PC-9 (cell line): ENCODE measurements at regions not wholly inside any gene's neighbourhood (a gene's known extent, or its start where the extent isn't known, plus 50 kb on each side); places are given as distances from the start of the nearest gene placed in this dataset.

ENCODE experiments used
- CTCF ChIP-seq: fragments of 200-600 bp; sonication (generic); conservative IDR thresholded peaks from 2 replicates; pipeline ENCODE4 v1.6.1; 2017; ENCODE audit warnings: mixed run types, antibody characterized with exemption, mild to moderate bottlenecking, moderate library complexity
- EZH2 ChIP-seq: fragments of 200-600 bp; sonication (generic); IDR thresholded peaks from 2 replicates; pipeline ENCODE4 v1.8.0; 2017; ENCODE audit warnings: antibody characterized with exemption, low read depth

GRCh38 chr21:15260604-15261003 is 195.8 kb upstream of the NRIP1 start:
- TF ChIP-seq CTCF (no peak), EZH2 (no peak)
